ENCODE measurements at regions not wholly inside any gene's neighbourhood (a gene's known extent, or its start where the extent isn't known, plus 50 kb on each side); places are given as distances from the start of the nearest gene placed in this dataset.

GRCh38 chr2:17322461-17322860, 195.8 kb downstream of the RAD51AP2 start (continued):
- TF ChIP-seq REST (IDR thresholded peaks at IDR 0.05; ENCODE audit: unreplicated experiment) (no peak), JUNB (IDR thresholded peaks at IDR 0.05; ENCODE audit: unreplicated experiment) (no peak), STAT1 (IDR thresholded peaks at IDR 0.05; ENCODE audit: unreplicated experiment) (no peak), CREB1 (CRISPR knock-in tag; IDR thresholded peaks at IDR 0.05; ENCODE audit: low read depth) (no peak), ZNF114 (CRISPR knock-in tag; IDR thresholded peaks at IDR 0.05) (no peak), NANOG (IDR thresholded peaks at IDR 0.05; ENCODE audit: borderline replicate concordance) (no peak), EZH2 (IDR thresholded peaks at IDR 0.05; ENCODE audit: low read depth, unreplicated experiment) (no peak), ETS1 (IDR thresholded peaks at IDR 0.05) (no peak)

- H3K4me1 Mint-ChIP-seq, result 0 out of 3 replicates have a peak, but pooled peaks cover 3% of the 10 kb centered on the region
- no peaks in the 10 kb centered on the region for H3F3A ChIP-seq (replicated peaks; ENCODE audit: low read depth)
- no peaks in the 10 kb centered on the region for H3K36me3 ChIP-seq (ENCODE audit: insufficient read depth)
- H3K4me1 ChIP-seq (ENCODE audit: insufficient read depth), result no peaks in the 10 kb centered on the region
- H3K27ac Mint-ChIP-seq, result no peak overlapping the region
- DNase-seq (ENCODE audit: low spot score) (no peak), ATAC-seq (no peak)
- H3K79me2 ChIP-seq (replicated peaks; ENCODE audit: insufficient read depth), result no peaks in the 10 kb centered on the region
- H3K4me3 Mint-ChIP-seq, result no peak overlapping the region
- no peaks in the 10 kb centered on the region for H3K9me3 Mint-ChIP-seq
- no peak overlapping the region for H2AFZ ChIP-seq
- H3K9me2 ChIP-seq (ENCODE audit: insufficient read depth), result peaks cover 9% of the 10 kb centered on the region; the same call in 1 of the 2 replicates
- H3K27me3 Mint-ChIP-seq (ENCODE audit: insufficient read depth, low read depth, poor library complexity), result no peaks in the 10 kb centered on the region
- H3K4me3 ChIP-seq, result no peak overlapping the region
- no peaks in the 10 kb centered on the region for H3K36me3 Mint-ChIP-seq (ENCODE audit: low read depth)
- H3K27ac ChIP-seq (ENCODE audit: low read depth), result no peak overlapping the region
- no peaks in the 10 kb centered on the region for H3K27me3 ChIP-seq (ENCODE audit: insufficient read depth)
- no peak overlapping the region for H3K4me2 ChIP-seq
- no peaks in the 10 kb centered on the region for H4K20me1 ChIP-seq (replicated peaks; ENCODE audit: insufficient read depth)
- TF ChIP-seq STAT1 (IDR thresholded peaks at IDR 0.05; ENCODE audit: unreplicated experiment), result no peak
- TF ChIP-seq ZNF114 (CRISPR knock-in tag; IDR thresholded peaks at IDR 0.05), result no peak
- TF ChIP-seq CTCF (conservative IDR thresholded peaks at IDR 0.05; ENCODE audit: low read depth in 2 of 2), result no peak
- no peak for TF ChIP-seq CREB1 (CRISPR knock-in tag; IDR thresholded peaks at IDR 0.05; ENCODE audit: low read depth)
- TF ChIP-seq REST (IDR thresholded peaks at IDR 0.05; ENCODE audit: unreplicated experiment), result no peak
These were observed 199.2 kb downstream of the RAD51AP2 start for GRCh38 chr2:17319090-17319489.

Data from GM23338 (cell line).